Adrenal gland (tissue), 9 donors: ENCODE measurements at regions not wholly inside any gene's neighbourhood (a gene's known extent, or its start where the extent isn't known, plus 50 kb on each side); places are given as distances from the start of the nearest gene placed in this dataset.
A peak's percentile ranks its signal among the peaks of the same experiment; 100 is the strongest.

Experiments used
- DNase-seq, 7 donors: peaks; one replicate each; pipeline ENCODE4 v3.0.0-alpha.2; 2019 to 2020
- H3K27ac ChIP-seq, 5 donors: fragments of 200-600 bp; sonication (generic) in 4 of 5; 1 replicate in 3 of 5; 2 replicates in 2 of 5; pipeline versions ENCODE4 v1.5.1 to v1.8.0; 2016 to 2020; ENCODE audit warnings: mild to moderate bottlenecking in 1 of 5
- H3K27me3 ChIP-seq: fragments of 200-600 bp; 2 replicates; pipeline ENCODE4 v1.8.0; 2021
- H3K36me3 ChIP-seq, 2 donors: fragments of 200-600 bp; replicated peaks in 1 of 2; 1 replicate in 1 of 2; 2 replicates in 1 of 2; pipeline versions ENCODE4 v1.5.1 to v1.8.0; 2018 to 2022
- H3K4me1 ChIP-seq, 2 donors: fragments of 200-600 bp; replicated peaks in 1 of 2; 1 replicate in 1 of 2; 2 replicates in 1 of 2; pipeline versions ENCODE4 v1.5.1 to v1.8.0; 2018 to 2021
- H3K4me3 ChIP-seq, 4 donors: fragments of 200-600 bp; sonication (generic) in 3 of 4; one replicate each; pipeline ENCODE4 v1.5.1; 2016 to 2018
- H3K9me3 ChIP-seq, 3 donors: fragments of 200-600 bp; sonication (generic) in 1 of 3; replicated peaks in 1 of 3; 1 replicate in 2 of 3; 2 replicates in 1 of 3; pipeline versions ENCODE4 v1.5.1 to v1.8.0; 2016 to 2021
- POLR2A ChIP-seq, 2 donors: fragments of 450-650 bp; IDR thresholded peaks; one replicate each; pipeline ENCODE4 v1.6.1; 2017; ENCODE audit warnings: antibody characterized with exemption in 2 of 2, mild to moderate bottlenecking in 2 of 2, moderate library complexity in 1 of 2
- WGBS, 4 donors: extraction: QIAGEN DNeasy Blood & Tissue Kit in 2 of 4; methylation state at CpG; one replicate each; pipeline versions ENCODE4 v1.1.5 to v1.1.7; 2013 to 2017; 5-methylcytosine and 5-hydroxymethylcytosine counted together
- intact Hi-C, 2 donors: fragments of 100-400 bp; cut with DNase I; formaldehyde crosslinking; loops; one replicate each; pipeline versions ENCODE4 v1.14.1 to v1.15.0; 2022 to 2023
- TF ChIP-seq, protein P1 (sequence below), 6 experiments: fragments of 450-650 bp in 4 of 6; fragments of 200-600 bp in 2 of 6; sonication (generic) in 1 of 6; IDR thresholded peaks; 1 replicate in 5 of 6; 2 replicates in 1 of 6; pipeline versions ENCODE4 v1.5.1 to v1.8.0; 2016 to 2021; ENCODE audit warnings: antibody characterized with exemption in 6 of 6, mild to moderate bottlenecking in 2 of 6, moderate library complexity in 1 of 6
- donor health status: healthy with polysubstance abuse.
- donor health status: Bipolar disorder and iron deficiency.
- donor health status: DM: yes; HTN: yes; CAD: no.
- donor health status: DM: no; HTN: no; CAD: no.
- donor health status: DM: no; HTN: no; CAD: no.

DNA sequence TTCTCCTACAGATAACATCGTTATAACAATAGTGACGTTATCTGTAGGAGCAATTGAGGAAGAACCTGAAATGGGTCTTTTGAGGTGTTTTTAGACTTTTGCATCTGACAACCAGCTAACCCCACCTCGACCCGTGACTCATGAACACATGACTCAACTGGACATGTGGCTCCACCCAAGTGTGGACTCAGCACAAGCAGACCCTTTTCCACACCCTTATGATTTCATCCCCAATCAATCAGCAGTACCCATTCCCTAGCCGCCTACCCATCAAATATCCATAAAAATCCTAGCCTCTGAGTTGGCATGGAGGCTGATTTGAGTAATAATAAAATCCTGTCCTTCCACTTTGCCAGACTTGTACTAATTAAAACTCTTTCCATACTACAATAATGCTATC, 255.4 kb downstream of the ARPP21 start:
- H3K4me3 ChIP-seq = no peak overlapping the region
- H3K27ac ChIP-seq = no peak overlapping the region
- H3K9me3 ChIP-seq = no peaks in the 10 kb centered on the region
- WGBS, 4 donors = 76 to 91% (median 88%) methylated on average over 5 of the region's 5 CpGs
- H3K27me3 ChIP-seq = no peaks in the 10 kb centered on the region
- no peak for DNase-seq
- no peaks in the 10 kb centered on the region for H3K4me1 ChIP-seq
- no peaks in the 10 kb centered on the region for H3K36me3 ChIP-seq
- intact Hi-C loops = no loop called here
- TF ChIP-seq, protein P1, sequence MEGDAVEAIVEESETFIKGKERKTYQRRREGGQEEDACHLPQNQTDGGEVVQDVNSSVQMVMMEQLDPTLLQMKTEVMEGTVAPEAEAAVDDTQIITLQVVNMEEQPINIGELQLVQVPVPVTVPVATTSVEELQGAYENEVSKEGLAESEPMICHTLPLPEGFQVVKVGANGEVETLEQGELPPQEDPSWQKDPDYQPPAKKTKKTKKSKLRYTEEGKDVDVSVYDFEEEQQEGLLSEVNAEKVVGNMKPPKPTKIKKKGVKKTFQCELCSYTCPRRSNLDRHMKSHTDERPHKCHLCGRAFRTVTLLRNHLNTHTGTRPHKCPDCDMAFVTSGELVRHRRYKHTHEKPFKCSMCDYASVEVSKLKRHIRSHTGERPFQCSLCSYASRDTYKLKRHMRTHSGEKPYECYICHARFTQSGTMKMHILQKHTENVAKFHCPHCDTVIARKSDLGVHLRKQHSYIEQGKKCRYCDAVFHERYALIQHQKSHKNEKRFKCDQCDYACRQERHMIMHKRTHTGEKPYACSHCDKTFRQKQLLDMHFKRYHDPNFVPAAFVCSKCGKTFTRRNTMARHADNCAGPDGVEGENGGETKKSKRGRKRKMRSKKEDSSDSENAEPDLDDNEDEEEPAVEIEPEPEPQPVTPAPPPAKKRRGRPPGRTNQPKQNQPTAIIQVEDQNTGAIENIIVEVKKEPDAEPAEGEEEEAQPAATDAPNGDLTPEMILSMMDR (IDR thresholded peaks at IDR 0.05) = no peak
- TF ChIP-seq POLR2A (IDR thresholded peaks at IDR 0.05) = no peak

GRCh38 chr3:35899245-35899644, 259.9 kb downstream of the ARPP21 start:
- DNase-seq = no peak
- no peak overlapping the region for H3K4me3 ChIP-seq
- no peak for TF ChIP-seq POLR2A (IDR thresholded peaks at IDR 0.05)
- TF ChIP-seq, protein P1 (IDR thresholded peaks at IDR 0.05) = no peak
- intact Hi-C loops = no loop called here
- no peak overlapping the region for H3K27ac ChIP-seq
- no peaks in the 10 kb centered on the region for H3K27me3 ChIP-seq
- no peaks in the 10 kb centered on the region for H3K36me3 ChIP-seq
- H3K9me3 ChIP-seq = no peaks in the 10 kb centered on the region
- no peaks in the 10 kb centered on the region for H3K4me1 ChIP-seq

DNA sequence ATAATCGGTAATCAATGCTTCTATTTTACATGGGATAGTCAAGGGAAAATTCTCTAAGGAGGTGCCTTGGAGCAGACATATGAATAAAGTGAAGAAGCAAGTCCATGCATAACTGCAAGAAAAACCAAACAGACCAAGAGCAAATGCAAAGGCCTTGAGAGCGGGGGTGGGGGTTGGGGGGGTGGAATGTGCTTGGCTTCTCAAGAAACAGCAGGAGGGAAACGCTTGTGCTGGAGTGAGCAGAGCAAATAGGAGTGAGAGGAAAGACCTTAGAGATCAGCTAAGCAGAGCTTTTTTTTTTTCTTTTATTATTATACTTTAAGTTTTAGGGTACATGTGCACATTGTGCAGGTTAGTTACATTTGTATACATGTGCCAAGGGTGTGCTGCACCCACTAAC, 260.8 kb downstream of the ARPP21 start:
- no peak for DNase-seq
- intact Hi-C loops = no loop called here
- no peaks in the 10 kb centered on the region for H3K36me3 ChIP-seq
- no peaks in the 10 kb centered on the region for H3K9me3 ChIP-seq
- H3K4me1 ChIP-seq = no peaks in the 10 kb centered on the region
- TF ChIP-seq POLR2A (IDR thresholded peaks at IDR 0.05) = no peak
- TF ChIP-seq, protein P1 (IDR thresholded peaks at IDR 0.05) = no peak
- H3K27ac ChIP-seq = no peak overlapping the region
- WGBS, 4 donors = 76 to 91% (median 78%) methylated on average over 3 of the region's 3 CpGs
- H3K27me3 ChIP-seq = no peaks in the 10 kb centered on the region
- H3K4me3 ChIP-seq = no peak overlapping the region

DNA sequence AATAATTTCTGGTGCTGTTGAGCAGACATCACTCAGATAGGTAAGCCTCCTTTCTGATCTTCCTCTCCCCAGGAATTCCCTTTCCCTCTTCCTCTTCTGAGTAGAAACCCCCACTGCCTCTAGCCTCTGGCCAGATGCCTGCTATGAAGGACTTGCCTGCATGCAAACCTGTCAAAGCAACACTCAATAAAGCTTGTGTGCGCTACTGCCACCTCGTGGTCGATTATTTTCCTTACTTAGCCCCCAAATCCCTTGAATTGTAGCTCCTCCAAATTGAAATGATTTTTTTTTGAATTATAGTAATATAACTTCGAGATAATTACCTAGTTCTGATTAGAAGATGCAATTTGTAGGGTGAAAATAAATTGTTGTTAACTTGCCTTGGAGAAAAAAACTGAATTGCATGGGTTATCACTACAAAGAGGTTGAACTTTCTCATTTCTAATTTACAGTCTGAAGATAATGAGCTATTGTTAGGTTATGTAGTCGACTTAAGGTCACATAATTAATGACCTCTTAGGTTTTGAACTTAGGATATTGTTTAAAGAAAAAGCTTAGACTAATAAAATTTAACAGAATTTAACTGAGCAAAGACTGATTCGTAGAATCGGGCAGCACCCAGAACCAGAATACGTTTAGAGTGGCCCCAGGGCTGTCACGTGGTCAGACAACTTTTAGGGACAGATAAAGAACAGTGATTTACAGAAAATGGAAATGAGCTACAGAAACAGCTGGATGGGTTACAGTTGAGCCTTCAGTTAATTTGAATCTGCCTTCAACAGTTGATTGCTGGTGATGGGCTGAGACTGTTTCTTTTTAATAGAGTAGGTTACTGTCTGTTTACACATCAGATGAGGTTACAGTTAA, 269.3 kb downstream of the ARPP21 start:
- Histone ChIP-seq H3K27me3 (no peaks in the 10 kb centered on the region), H3K4me1 (no peaks in the 10 kb centered on the region), H3K36me3 (no peaks in the 10 kb centered on the region), H3K9me3 (no peaks in the 10 kb centered on the region), H3K4me3 (no peak overlapping the region), H3K27ac (no peak overlapping the region)
- intact Hi-C loops = no loop called here
- 32 to 38% (median 35%) methylated on average over 9 of the region's 9 CpGs for WGBS, 4 donors
- DNase-seq = peak; percentile 25 to 85 (median 63)
- no peak for TF ChIP-seq POLR2A (IDR thresholded peaks at IDR 0.05)
- TF ChIP-seq, protein P1 (IDR thresholded peaks at IDR 0.05) = peak; percentile 27 to 77 (median 56)
